ENCODE measurements at regions not wholly inside any gene's neighbourhood (a gene's known extent, or its start where the extent isn't known, plus 50 kb on each side); places are given as distances from the start of the nearest gene placed in this dataset.

DNA sequence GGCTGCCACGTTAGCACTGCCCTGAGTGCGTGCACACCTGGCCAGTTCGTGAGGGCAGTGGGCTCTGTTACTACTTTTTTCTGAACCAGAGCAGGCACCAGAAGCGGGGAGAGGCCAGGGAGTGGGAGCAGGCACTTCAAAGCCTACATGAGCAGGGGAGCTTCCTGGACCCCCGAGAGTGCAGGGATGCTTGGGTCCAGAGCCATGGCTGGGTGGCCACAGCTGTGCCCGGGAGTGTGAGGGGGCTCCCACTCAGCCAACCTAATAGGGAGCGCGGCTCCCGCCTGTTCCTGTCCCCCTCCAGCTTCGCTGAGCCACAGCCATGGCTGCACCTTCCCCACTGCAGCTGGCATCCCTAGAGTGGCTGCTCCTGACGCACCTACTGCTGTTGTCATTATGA lies 1423.3 kb downstream of the SI start:
- Histone ChIP-seq H3K27ac (no peak overlapping the region), H3K4me1 (no peaks in the 10 kb centered on the region), H3K9me3 (no peaks in the 10 kb centered on the region), H3K27me3 (no peaks in the 10 kb centered on the region), H3K4me3 (no peak overlapping the region), H3K36me3 (no peaks in the 10 kb centered on the region)
- ATAC-seq (no peak), DNase-seq (no peak)
- in situ Hi-C loops (cut with MboI; ENCODE audit: low sequenced_read_pairs in 4 of 4) (no loop called here), intact Hi-C loops (cut with DNase I; ENCODE audit: low total_unique reads) (no loop called here)
- no peak for TF ChIP-seq POLR2A (IDR thresholded peaks at IDR 0.05)
- no peak for TF ChIP-seq CTCF (IDR thresholded peaks at IDR 0.05 in 4 of 5, conservative IDR thresholded peaks at IDR 0.05 in 1 of 5)

DNA sequence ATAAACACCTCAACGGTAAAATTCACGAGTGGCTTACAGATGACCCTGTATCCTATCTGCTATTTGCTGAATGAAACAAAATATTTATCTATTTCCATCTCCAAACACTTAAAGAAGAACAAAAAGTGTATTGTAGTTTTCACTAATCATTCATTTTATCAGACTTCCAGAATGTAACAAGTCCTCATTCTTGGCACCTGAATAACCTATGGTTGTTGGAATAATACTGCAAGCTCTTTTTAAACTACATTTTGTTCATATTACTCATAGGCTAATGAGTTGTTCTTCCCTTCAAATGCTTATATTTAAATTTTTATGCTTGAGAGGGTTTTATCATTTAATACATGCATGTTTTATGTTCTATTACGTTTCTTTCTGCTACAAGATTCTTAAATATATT lies 1434.1 kb downstream of the SI start:
- intact Hi-C loops (cut with DNase I; ENCODE audit: low total_unique reads) = no loop called here
- Histone ChIP-seq H3K27me3 (no peaks in the 10 kb centered on the region), H3K9me3 (no peaks in the 10 kb centered on the region), H3K4me1 (no peaks in the 10 kb centered on the region), H3K36me3 (no peaks in the 10 kb centered on the region), H3K4me3 (no peak overlapping the region), H3K27ac (no peak overlapping the region)
- TF ChIP-seq POLR2A (IDR thresholded peaks at IDR 0.05) (no peak), CTCF (IDR thresholded peaks at IDR 0.05 in 4 of 5, conservative IDR thresholded peaks at IDR 0.05 in 1 of 5) (no peak)
- no peak for ATAC-seq
- in situ Hi-C loops (cut with MboI; ENCODE audit: low sequenced_read_pairs in 4 of 4) = no loop called here
- DNase-seq = no peak

GRCh38 chr3:163632722-163633121 lies 1445.6 kb downstream of the SI start:
- in situ Hi-C loops (cut with MboI; ENCODE audit: low sequenced_read_pairs in 4 of 4) (no loop called here), intact Hi-C loops (cut with DNase I; ENCODE audit: low total_unique reads) (no loop called here)
- TF ChIP-seq CTCF (IDR thresholded peaks at IDR 0.05 in 4 of 5, conservative IDR thresholded peaks at IDR 0.05 in 1 of 5) (no peak), POLR2A (IDR thresholded peaks at IDR 0.05) (no peak)
- no peak overlapping the region for H3K27ac ChIP-seq
- no peaks in the 10 kb centered on the region for H3K4me1 ChIP-seq
- no peaks in the 10 kb centered on the region for H3K27me3 ChIP-seq
- ATAC-seq (no peak), DNase-seq (no peak)
- no peaks in the 10 kb centered on the region for H3K36me3 ChIP-seq
- no peak overlapping the region for H3K4me3 ChIP-seq
- H3K9me3 ChIP-seq = no peaks in the 10 kb centered on the region

DNA sequence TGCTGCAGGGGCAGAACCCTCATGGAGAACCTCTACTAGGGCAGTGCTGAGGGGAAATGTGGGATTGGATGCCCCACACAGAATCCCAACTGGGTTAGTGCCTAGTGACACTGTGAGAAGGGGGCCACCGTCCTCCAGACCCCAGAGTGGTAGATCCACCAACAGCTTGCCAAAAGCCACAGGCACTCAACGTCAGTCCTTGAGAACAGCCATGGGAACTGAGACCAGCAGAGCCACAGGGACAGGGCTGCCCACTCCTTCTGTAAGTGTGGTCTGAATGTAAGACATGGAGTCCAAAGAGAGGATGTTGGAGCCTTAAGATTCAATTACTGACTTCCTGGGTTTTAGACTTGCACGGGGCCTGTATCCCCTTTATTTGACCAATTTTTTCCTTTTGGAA lies 1451.5 kb downstream of the SI start:
- Histone ChIP-seq H3K36me3 (no peaks in the 10 kb centered on the region), H3K9me3 (no peaks in the 10 kb centered on the region), H3K27me3 (no peaks in the 10 kb centered on the region), H3K4me1 (no peaks in the 10 kb centered on the region), H3K4me3 (no peak overlapping the region), H3K27ac (no peak overlapping the region)
- in situ Hi-C loops (cut with MboI; ENCODE audit: low sequenced_read_pairs in 4 of 4) = no loop called here
- DNase-seq (no peak), ATAC-seq (no peak)
- intact Hi-C loops (cut with DNase I; ENCODE audit: low total_unique reads) = no loop called here
- no peak for TF ChIP-seq CTCF (IDR thresholded peaks at IDR 0.05 in 4 of 5, conservative IDR thresholded peaks at IDR 0.05 in 1 of 5)
- TF ChIP-seq POLR2A (IDR thresholded peaks at IDR 0.05) = no peak

DNA sequence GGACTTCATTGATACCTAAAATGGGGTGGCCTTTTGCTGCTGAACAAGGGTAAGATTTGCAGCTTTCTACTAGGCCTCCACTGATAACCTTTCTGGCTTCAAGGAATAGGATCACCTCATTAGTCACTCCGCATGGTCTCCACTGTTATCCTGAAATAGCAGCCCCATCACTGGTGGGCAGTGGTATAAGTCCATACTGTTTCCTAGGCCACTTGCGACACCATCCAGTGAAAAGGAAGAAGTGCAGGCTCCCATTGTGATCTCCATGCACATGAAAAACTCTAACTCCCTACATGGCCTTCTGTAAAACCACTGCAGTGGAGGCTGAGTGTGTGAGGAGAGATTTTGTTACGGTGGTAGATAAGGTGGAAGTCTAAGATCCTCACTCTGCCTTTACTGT lies 1455.9 kb downstream of the SI start:
- H3K4me3 ChIP-seq = no peak overlapping the region
- intact Hi-C loops (cut with DNase I; ENCODE audit: low total_unique reads) (no loop called here), in situ Hi-C loops (cut with MboI; ENCODE audit: low sequenced_read_pairs in 4 of 4) (no loop called here)
- no peak for DNase-seq
- ATAC-seq = no peak
- no peak overlapping the region for H3K27ac ChIP-seq
- no peaks in the 10 kb centered on the region for H3K27me3 ChIP-seq
- no peaks in the 10 kb centered on the region for H3K9me3 ChIP-seq
- H3K36me3 ChIP-seq = no peaks in the 10 kb centered on the region
- TF ChIP-seq CTCF (IDR thresholded peaks at IDR 0.05 in 4 of 5, conservative IDR thresholded peaks at IDR 0.05 in 1 of 5) (no peak), POLR2A (IDR thresholded peaks at IDR 0.05) (no peak)
- no peaks in the 10 kb centered on the region for H3K4me1 ChIP-seq

Measured in gastrocnemius medialis (tissue), 4 donors.